Endothelial cell (in vitro differentiated cells): ENCODE measurements at regions not wholly inside any gene's neighbourhood (a gene's known extent, or its start where the extent isn't known, plus 50 kb on each side); places are given as distances from the start of the nearest gene placed in this dataset.

Experiments used
- DNase-seq: peaks from one replicate; pipeline ENCODE4 v3.0.0; 2021; ENCODE audit warnings: low spot score
- H3K27ac Mint-ChIP-seq: one replicate; pipeline ENCODE4 v1.8.0; 2021; ENCODE audit warnings: mixed read lengths, inconsistent platforms; ENCODE audit not compliant: unreplicated experiment
- H3K27me3 Mint-ChIP-seq: one replicate; pipeline ENCODE4 v1.8.0; 2021; ENCODE audit warnings: mild to moderate bottlenecking, moderate library complexity, mixed read lengths, inconsistent platforms; ENCODE audit not compliant: unreplicated experiment
- H3K36me3 Mint-ChIP-seq: one replicate; pipeline ENCODE4 v1.8.0; 2021; ENCODE audit warnings: mild to moderate bottlenecking, low read depth, mixed read lengths, inconsistent platforms; ENCODE audit not compliant: unreplicated experiment
- H3K4me1 Mint-ChIP-seq: one replicate; pipeline ENCODE4 v1.8.0; 2021; ENCODE audit warnings: mild to moderate bottlenecking, mixed read lengths, inconsistent platforms; ENCODE audit not compliant: unreplicated experiment
- H3K4me3 Mint-ChIP-seq: one replicate; pipeline ENCODE4 v1.8.0; 2021; ENCODE audit warnings: mild to moderate bottlenecking, mixed read lengths, inconsistent platforms; ENCODE audit not compliant: unreplicated experiment
- H3K9me3 Mint-ChIP-seq: one replicate; pipeline ENCODE4 v1.8.0; 2021; ENCODE audit warnings: mixed read lengths, inconsistent platforms; ENCODE audit not compliant: unreplicated experiment
- CTCF ChIP-seq: fragments of 200-600 bp; sonication (generic); IDR thresholded peaks from one replicate; pipeline ENCODE4 v1.5.0; 2021; ENCODE audit warnings: antibody characterized with exemption; ENCODE audit not compliant: unreplicated experiment

- no peak for DNase-seq
- Mint-ChIP-seq H3K9me3 (no peaks in the 10 kb centered on the region), H3K36me3 (no peaks in the 10 kb centered on the region), H3K27me3 (peaks cover 1% of the 10 kb centered on the region), H3K4me1 (no peaks in the 10 kb centered on the region), H3K27ac (no peak overlapping the region), H3K4me3 (no peak overlapping the region)
- no peak for TF ChIP-seq CTCF
Observed at GRCh38 chr10:83459124-83459523, 680.2 kb upstream of the GHITM start.

GRCh38 chr10:83469728-83470331, 669.5 kb upstream of the GHITM start:
- no peaks in the 10 kb centered on the region for H3K9me3 Mint-ChIP-seq
- no peaks in the 10 kb centered on the region for H3K4me1 Mint-ChIP-seq
- H3K36me3 Mint-ChIP-seq: no peaks in the 10 kb centered on the region
- no peak for DNase-seq
- H3K27me3 Mint-ChIP-seq: no peaks in the 10 kb centered on the region
- TF ChIP-seq CTCF: no peak
- no peak overlapping the region for H3K4me3 Mint-ChIP-seq
- H3K27ac Mint-ChIP-seq: no peak overlapping the region

- no peak overlapping the region for H3K4me3 Mint-ChIP-seq
- H3K9me3 Mint-ChIP-seq: no peaks in the 10 kb centered on the region
- no peak for DNase-seq
- H3K4me1 Mint-ChIP-seq: no peaks in the 10 kb centered on the region
- no peak overlapping the region for H3K27ac Mint-ChIP-seq
- TF ChIP-seq CTCF: no peak
- H3K27me3 Mint-ChIP-seq: no peaks in the 10 kb centered on the region
- no peaks in the 10 kb centered on the region for H3K36me3 Mint-ChIP-seq
Observed at GRCh38 chr10:83476211-83476610, 663.1 kb upstream of the GHITM start.

GRCh38 chr10:83489161-83489560, 650.1 kb upstream of the GHITM start:
- Mint-ChIP-seq H3K27me3 (no peaks in the 10 kb centered on the region), H3K4me1 (no peaks in the 10 kb centered on the region), H3K9me3 (no peaks in the 10 kb centered on the region), H3K4me3 (no peak overlapping the region), H3K36me3 (no peaks in the 10 kb centered on the region), H3K27ac (no peak overlapping the region)
- no peak for DNase-seq
- no peak for TF ChIP-seq CTCF

GRCh38 chr10:83492004-83492403, 647.3 kb upstream of the GHITM start:
- Mint-ChIP-seq H3K4me3 (no peak overlapping the region), H3K27ac (no peak overlapping the region), H3K4me1 (no peaks in the 10 kb centered on the region), H3K27me3 (no peaks in the 10 kb centered on the region), H3K36me3 (no peaks in the 10 kb centered on the region), H3K9me3 (no peaks in the 10 kb centered on the region)
- no peak for TF ChIP-seq CTCF
- DNase-seq: no peak
